Thoracic aorta (tissue), 2 donors: ENCODE measurements at regions not wholly inside any gene's neighbourhood (a gene's known extent, or its start where the extent isn't known, plus 50 kb on each side); places are given as distances from the start of the nearest gene placed in this dataset.

Experiments used
- ATAC-seq: fragments of 150-250 bp; one replicate; pipeline ENCODE4 v1.8.0; 2017; ENCODE audit warnings: low read depth; ENCODE audit not compliant: insufficient number of reproducible peaks, low FRiP score
- DNase-seq: peaks from one replicate; pipeline ENCODE4 v3.0.0-alpha.2; 2020; ENCODE audit warnings: low spot score
- H3K27ac ChIP-seq, 2 donors: fragments of 200-600 bp; sonication (generic); 1 replicate in 1 of 2; 2 replicates in 1 of 2; pipeline ENCODE4 v1.5.1; 2016; ENCODE audit warnings: mild to moderate bottlenecking in 2 of 2, moderate library complexity in 2 of 2
- H3K27me3 ChIP-seq: fragments of 200-600 bp; sonication (generic); replicated peaks from 2 replicates; pipeline ENCODE4 v1.6.0; 2016; ENCODE audit warnings: mild to moderate bottlenecking; ENCODE audit not compliant: insufficient read depth
- H3K36me3 ChIP-seq: fragments of 200-600 bp; sonication (generic); one replicate; pipeline ENCODE4 v1.5.1; 2016
- H3K4me1 ChIP-seq, 2 donors: fragments of 200-600 bp; sonication (generic); 1 replicate in 1 of 2; 2 replicates in 1 of 2; pipeline versions ENCODE4 v1.5.1 to v1.6.0; 2016; ENCODE audit warnings: low read depth in 2 of 2, mild to moderate bottlenecking in 1 of 2; ENCODE audit not compliant: control insufficient read depth in 1 of 2
- H3K4me3 ChIP-seq: fragments of 200-600 bp; sonication (generic); 2 replicates; pipeline ENCODE4 v1.5.1; 2016; ENCODE audit warnings: mild to moderate bottlenecking
- H3K9me3 ChIP-seq: fragments of 200-600 bp; sonication (generic); 2 replicates; pipeline ENCODE4 v1.5.1; 2016
- TF ChIP-seq, protein P1 (sequence below): fragments of 200-600 bp; sonication (generic); IDR thresholded peaks from one replicate; pipeline ENCODE4 v1.5.1; 2019; ENCODE audit warnings: antibody characterized with exemption

DNA sequence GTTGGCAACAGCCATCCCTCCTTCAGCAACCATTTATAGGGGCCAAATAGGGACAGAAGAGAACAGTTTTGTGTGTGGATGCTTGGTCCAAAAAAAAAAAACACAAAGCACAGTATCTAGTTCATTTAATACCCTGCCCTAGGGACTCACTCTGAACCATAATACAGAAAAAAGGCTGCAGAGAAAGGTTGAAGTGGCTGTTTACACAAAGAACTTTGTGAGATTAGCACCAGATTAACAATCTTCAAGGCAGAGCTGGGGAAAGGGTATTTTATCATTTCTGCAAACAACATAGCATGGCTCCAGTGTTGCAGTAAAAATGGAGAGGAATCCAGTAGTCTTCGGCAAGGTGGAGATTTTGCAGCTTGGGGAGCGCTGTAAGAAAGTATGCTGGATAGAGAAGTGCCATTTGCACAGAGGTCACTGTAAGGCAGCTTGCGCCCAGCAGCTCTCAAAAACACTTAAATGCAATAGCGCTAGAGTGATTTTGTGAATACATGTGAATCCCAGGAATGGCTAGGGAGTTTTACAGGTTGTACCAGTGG is 124.2 kb upstream of the PLEKHA5 start:
- TF ChIP-seq, protein P1, sequence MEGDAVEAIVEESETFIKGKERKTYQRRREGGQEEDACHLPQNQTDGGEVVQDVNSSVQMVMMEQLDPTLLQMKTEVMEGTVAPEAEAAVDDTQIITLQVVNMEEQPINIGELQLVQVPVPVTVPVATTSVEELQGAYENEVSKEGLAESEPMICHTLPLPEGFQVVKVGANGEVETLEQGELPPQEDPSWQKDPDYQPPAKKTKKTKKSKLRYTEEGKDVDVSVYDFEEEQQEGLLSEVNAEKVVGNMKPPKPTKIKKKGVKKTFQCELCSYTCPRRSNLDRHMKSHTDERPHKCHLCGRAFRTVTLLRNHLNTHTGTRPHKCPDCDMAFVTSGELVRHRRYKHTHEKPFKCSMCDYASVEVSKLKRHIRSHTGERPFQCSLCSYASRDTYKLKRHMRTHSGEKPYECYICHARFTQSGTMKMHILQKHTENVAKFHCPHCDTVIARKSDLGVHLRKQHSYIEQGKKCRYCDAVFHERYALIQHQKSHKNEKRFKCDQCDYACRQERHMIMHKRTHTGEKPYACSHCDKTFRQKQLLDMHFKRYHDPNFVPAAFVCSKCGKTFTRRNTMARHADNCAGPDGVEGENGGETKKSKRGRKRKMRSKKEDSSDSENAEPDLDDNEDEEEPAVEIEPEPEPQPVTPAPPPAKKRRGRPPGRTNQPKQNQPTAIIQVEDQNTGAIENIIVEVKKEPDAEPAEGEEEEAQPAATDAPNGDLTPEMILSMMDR = no peak

DNA sequence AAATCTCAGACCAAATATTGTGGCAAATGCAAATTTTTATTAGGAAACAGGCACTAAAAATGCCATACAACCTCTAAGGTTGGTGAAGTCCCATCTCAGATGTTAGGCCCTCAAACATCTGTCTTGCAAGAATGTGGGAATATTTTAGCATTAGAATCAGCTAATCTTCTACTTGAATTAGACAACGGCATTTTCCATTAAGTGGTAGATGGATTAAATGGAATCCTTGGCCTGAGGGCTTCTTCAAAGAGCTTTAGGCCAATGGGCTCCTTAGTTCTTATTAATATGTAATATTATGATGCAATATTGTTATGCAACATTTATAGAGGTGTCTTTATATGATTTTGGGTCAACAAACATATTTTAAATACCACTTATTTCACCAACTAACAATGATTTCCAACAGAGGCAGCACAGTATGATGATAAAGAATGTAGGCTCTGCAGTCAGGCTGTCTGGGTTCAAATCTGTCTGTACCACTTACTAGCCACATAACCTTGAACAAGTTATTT is 122.9 kb upstream of the PLEKHA5 start:
- H3K36me3 ChIP-seq = no peaks in the 10 kb centered on the region
- DNase-seq = no peak
- H3K4me3 ChIP-seq = no peak overlapping the region
- no peak for ATAC-seq
- H3K27me3 ChIP-seq = no peaks in the 10 kb centered on the region
- TF ChIP-seq, protein P1 = no peak
- H3K4me1 ChIP-seq = no peaks in the 10 kb centered on the region
- no peak overlapping the region for H3K27ac ChIP-seq
- no peaks in the 10 kb centered on the region for H3K9me3 ChIP-seq

More for the DNA sequence above, 124.2 kb upstream of the PLEKHA5 start:
- Histone ChIP-seq H3K9me3 (no peaks in the 10 kb centered on the region), H3K4me1 (no peaks in the 10 kb centered on the region), H3K36me3 (no peaks in the 10 kb centered on the region), H3K27me3 (no peaks in the 10 kb centered on the region), H3K27ac (no peak overlapping the region), H3K4me3 (no peak overlapping the region)
- DNase-seq (no peak), ATAC-seq (no peak)

DNA sequence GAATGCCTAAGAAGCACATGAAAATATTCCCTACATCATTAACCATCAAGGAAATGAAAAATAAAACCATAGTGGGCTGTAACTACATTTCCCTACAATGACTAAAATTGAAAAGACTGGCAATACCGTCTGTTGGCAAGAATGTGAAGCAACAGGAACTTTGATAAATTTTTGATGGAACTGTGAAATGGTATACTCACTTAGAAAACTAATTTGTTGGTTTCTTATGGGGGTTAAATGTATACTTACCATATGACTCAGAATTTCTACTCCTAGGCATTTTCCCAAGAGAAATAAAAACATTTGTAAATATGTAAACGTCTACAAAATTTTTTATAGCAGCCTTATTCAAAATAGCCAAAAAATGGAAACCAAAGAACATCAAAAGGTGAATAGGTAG is 121.4 kb upstream of the PLEKHA5 start:
- TF ChIP-seq, protein P1 = no peak
- Histone ChIP-seq H3K27ac (no peak overlapping the region), H3K4me1 (no peaks in the 10 kb centered on the region), H3K9me3 (no peaks in the 10 kb centered on the region), H3K4me3 (no peak overlapping the region), H3K27me3 (no peaks in the 10 kb centered on the region), H3K36me3 (no peaks in the 10 kb centered on the region)
- no peak for ATAC-seq
- no peak for DNase-seq

DNA sequence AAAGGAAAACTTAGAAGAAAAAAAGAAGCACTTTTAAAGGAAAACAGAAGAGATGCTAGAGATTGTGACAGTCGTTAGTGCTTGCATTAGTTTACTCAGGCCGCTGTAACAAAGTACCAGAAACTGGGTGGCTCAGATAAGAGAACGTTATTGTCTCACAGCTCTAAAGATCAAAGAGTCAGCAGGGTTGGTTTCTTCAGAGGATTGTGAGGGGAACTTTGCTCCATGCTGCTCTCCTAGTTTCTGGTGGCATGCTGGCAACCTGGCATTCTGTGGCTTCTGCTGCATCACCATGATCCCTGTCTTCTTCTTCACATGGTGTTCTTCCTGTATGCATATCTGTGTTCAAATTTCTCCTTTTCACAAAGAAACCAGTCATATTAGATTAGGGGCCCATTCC is 119.4 kb upstream of the PLEKHA5 start:
- no peaks in the 10 kb centered on the region for H3K9me3 ChIP-seq
- no peak for ATAC-seq
- H3K27ac ChIP-seq = no peak overlapping the region
- no peaks in the 10 kb centered on the region for H3K4me1 ChIP-seq
- TF ChIP-seq, protein P1 = no peak
- no peaks in the 10 kb centered on the region for H3K27me3 ChIP-seq
- H3K36me3 ChIP-seq = no peaks in the 10 kb centered on the region
- DNase-seq = no peak
- no peak overlapping the region for H3K4me3 ChIP-seq

DNA sequence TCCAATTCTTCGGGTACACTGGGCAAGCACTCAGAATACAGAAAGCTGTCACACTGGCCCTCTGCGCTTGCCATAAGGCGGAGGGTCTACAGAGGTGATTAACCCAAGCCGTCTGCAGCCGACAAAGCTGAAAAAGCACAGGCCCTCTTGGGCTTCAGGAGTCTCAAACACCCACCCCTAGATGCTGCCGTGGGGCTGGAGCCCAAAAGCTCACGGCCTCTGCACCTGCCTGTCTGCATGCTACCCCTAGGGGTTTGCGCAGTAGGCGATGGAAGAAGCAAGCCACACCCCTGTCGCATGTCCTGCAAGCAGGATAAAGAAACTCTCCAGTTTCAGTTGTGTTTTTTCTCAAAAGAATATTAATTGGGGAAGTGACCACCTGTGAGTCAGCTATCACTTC is 118.8 kb upstream of the PLEKHA5 start:
- no peaks in the 10 kb centered on the region for H3K27me3 ChIP-seq
- H3K9me3 ChIP-seq = no peaks in the 10 kb centered on the region
- no peak overlapping the region for H3K27ac ChIP-seq
- ATAC-seq = no peak
- TF ChIP-seq, protein P1 = no peak
- no peak for DNase-seq
- no peak overlapping the region for H3K4me3 ChIP-seq
- H3K36me3 ChIP-seq = no peaks in the 10 kb centered on the region
- H3K4me1 ChIP-seq = no peaks in the 10 kb centered on the region
